ENCODE measurements at regions not wholly inside any gene's neighbourhood (a gene's known extent, or its start where the extent isn't known, plus 50 kb on each side); places are given as distances from the start of the nearest gene placed in this dataset.

- no peaks in the 10 kb centered on the region for H4K20me1 ChIP-seq (ENCODE audit: insufficient read depth, poor library complexity, severe bottlenecking)
- TF ChIP-seq EZH2 (IDR thresholded peaks at IDR 0.05; ENCODE audit: borderline replicate concordance): no peak
- TF ChIP-seq EZH2phosphoT487 (IDR thresholded peaks at IDR 0.05; ENCODE audit: low read depth, severe bottlenecking, unreplicated experiment): no peak
- DNase-seq (ENCODE audit: low spot score): no peak
- H3K9me3 ChIP-seq (ENCODE audit: low read depth): no peaks in the 10 kb centered on the region
- no peak overlapping the region for H3K4me2 ChIP-seq
- H3K27ac ChIP-seq: no peak overlapping the region
- H3K9me2 ChIP-seq (replicated peaks; ENCODE audit: insufficient read depth): no peaks in the 10 kb centered on the region
- no peak overlapping the region for H2AFZ ChIP-seq
- H3K79me2 ChIP-seq: no peaks in the 10 kb centered on the region
- H3K4me3 ChIP-seq: no peak overlapping the region
- no peaks in the 10 kb centered on the region for H3K27me3 ChIP-seq
- H3K4me1 ChIP-seq (ENCODE audit: insufficient read depth): no peaks in the 10 kb centered on the region
- no peaks in the 10 kb centered on the region for H3K36me3 ChIP-seq (replicated peaks; ENCODE audit: insufficient read depth, low read depth)
- WGBS (ENCODE audit: low lambda C conversion rate, missing lambda C conversion rate): 63% methylated on average over 1 of the region's 1 CpG
Measured at GRCh38 chr5:6926491-6927038, 213.3 kb downstream of the TENT4A start.

GRCh38 chr5:6936031-6936430, 222.8 kb downstream of the TENT4A start:
- 13% methylated on average over 1 of the region's 1 CpG for WGBS (ENCODE audit: low lambda C conversion rate, missing lambda C conversion rate)
- no peaks in the 10 kb centered on the region for H3K9me3 ChIP-seq (ENCODE audit: low read depth)
- TF ChIP-seq EZH2 (IDR thresholded peaks at IDR 0.05; ENCODE audit: borderline replicate concordance): no peak
- no peak for TF ChIP-seq EZH2phosphoT487 (IDR thresholded peaks at IDR 0.05; ENCODE audit: low read depth, severe bottlenecking, unreplicated experiment)
- no peak for TF ChIP-seq CTCF (IDR thresholded peaks at IDR 0.05; ENCODE audit: poor library complexity)

GRCh38 chr5:6937677-6938076, 224.4 kb downstream of the TENT4A start:
- H2AFZ ChIP-seq: no peak overlapping the region
- H3K36me3 ChIP-seq (replicated peaks; ENCODE audit: insufficient read depth, low read depth): no peaks in the 10 kb centered on the region
- no peak overlapping the region for H3K4me2 ChIP-seq
- no peaks in the 10 kb centered on the region for H3K9me3 ChIP-seq (ENCODE audit: low read depth)
- H3K27me3 ChIP-seq: no peaks in the 10 kb centered on the region
- TF ChIP-seq CTCF (IDR thresholded peaks at IDR 0.05; ENCODE audit: poor library complexity): no peak
- no peak for TF ChIP-seq EZH2phosphoT487 (IDR thresholded peaks at IDR 0.05; ENCODE audit: low read depth, severe bottlenecking, unreplicated experiment)
- no peak for TF ChIP-seq EZH2 (IDR thresholded peaks at IDR 0.05; ENCODE audit: borderline replicate concordance)
- H3K4me3 ChIP-seq: no peak overlapping the region
- H3K79me2 ChIP-seq: no peaks in the 10 kb centered on the region
- H3K27ac ChIP-seq: no peak overlapping the region
- no peaks in the 10 kb centered on the region for H3K9me2 ChIP-seq (replicated peaks; ENCODE audit: insufficient read depth)
- H4K20me1 ChIP-seq (ENCODE audit: insufficient read depth, poor library complexity, severe bottlenecking): no peaks in the 10 kb centered on the region
- DNase-seq (ENCODE audit: low spot score): no peak
- no peaks in the 10 kb centered on the region for H3K4me1 ChIP-seq (ENCODE audit: insufficient read depth)
- WGBS (ENCODE audit: low lambda C conversion rate, missing lambda C conversion rate): 83% methylated on average over 3 of the region's 3 CpGs

More at GRCh38 chr5:6936031-6936430, 222.8 kb downstream of the TENT4A start:
- no peak for DNase-seq (ENCODE audit: low spot score)
- no peak overlapping the region for H3K27ac ChIP-seq
- no peaks in the 10 kb centered on the region for H3K79me2 ChIP-seq
- H2AFZ ChIP-seq: no peak overlapping the region
- H3K4me2 ChIP-seq: no peak overlapping the region
- H3K27me3 ChIP-seq: no peaks in the 10 kb centered on the region
- H3K9me2 ChIP-seq (replicated peaks; ENCODE audit: insufficient read depth): no peaks in the 10 kb centered on the region
- no peaks in the 10 kb centered on the region for H3K4me1 ChIP-seq (ENCODE audit: insufficient read depth)
- H3K4me3 ChIP-seq: no peak overlapping the region
- no peaks in the 10 kb centered on the region for H3K36me3 ChIP-seq (replicated peaks; ENCODE audit: insufficient read depth, low read depth)
- H4K20me1 ChIP-seq (ENCODE audit: insufficient read depth, poor library complexity, severe bottlenecking): no peaks in the 10 kb centered on the region

GRCh38 chr5:6941631-6942030, 228.4 kb downstream of the TENT4A start:
- no peak for DNase-seq (ENCODE audit: low spot score)
- H3K36me3 ChIP-seq (replicated peaks; ENCODE audit: insufficient read depth, low read depth): no peaks in the 10 kb centered on the region
- 81% methylated on average over 3 of the region's 3 CpGs for WGBS (ENCODE audit: low lambda C conversion rate, missing lambda C conversion rate)

More at GRCh38 chr5:6941631-6942030, 228.4 kb downstream of the TENT4A start:
- H3K27me3 ChIP-seq: no peaks in the 10 kb centered on the region
- no peaks in the 10 kb centered on the region for H3K79me2 ChIP-seq
- H3K9me2 ChIP-seq (replicated peaks; ENCODE audit: insufficient read depth): no peaks in the 10 kb centered on the region
- H3K9me3 ChIP-seq (ENCODE audit: low read depth): no peaks in the 10 kb centered on the region
- H3K4me2 ChIP-seq: no peak overlapping the region
- no peak overlapping the region for H3K27ac ChIP-seq
- H3K4me3 ChIP-seq: no peak overlapping the region
- no peak overlapping the region for H2AFZ ChIP-seq
- H4K20me1 ChIP-seq (ENCODE audit: insufficient read depth, poor library complexity, severe bottlenecking): no peaks in the 10 kb centered on the region
- TF ChIP-seq CTCF (IDR thresholded peaks at IDR 0.05; ENCODE audit: poor library complexity) (no peak), EZH2 (IDR thresholded peaks at IDR 0.05; ENCODE audit: borderline replicate concordance) (no peak), EZH2phosphoT487 (IDR thresholded peaks at IDR 0.05; ENCODE audit: low read depth, severe bottlenecking, unreplicated experiment) (no peak)
- H3K4me1 ChIP-seq (ENCODE audit: insufficient read depth): no peaks in the 10 kb centered on the region
